SK-N-SH treated with all-trans-retinoic acid at 6 μM for 48 hours (cell line): ENCODE measurements at regions not wholly inside any gene's neighbourhood (a gene's known extent, or its start where the extent isn't known, plus 50 kb on each side); places are given as distances from the start of the nearest gene placed in this dataset.

Source experiments
- ATAC-seq: fragments of 200-7000 bp; cut with Tn5 transposase; 3 replicates; pipeline ENCODE4 v1.9.1; 2020; ENCODE audit warnings: mild to moderate bottlenecking, moderate library complexity
- ARNTL ChIP-seq: fragments of 450-650 bp; formaldehyde crosslinking; IDR thresholded peaks from 2 replicates; pipeline ENCODE4 v1.5.0; 2020; ENCODE audit warnings: low read depth, mild to moderate bottlenecking, moderate library complexity, borderline replicate concordance
- BACH2 ChIP-seq: fragments of 250-450 bp; sonication (Bioruptor Pico); IDR thresholded peaks from 2 replicates; pipeline ENCODE4 v1.9.0; 2021; ENCODE audit warnings: mild to moderate bottlenecking, borderline replicate concordance
- ESRRG ChIP-seq: fragments of 250-450 bp; sonication (Bioruptor Pico); IDR thresholded peaks from 2 replicates; pipeline ENCODE4 v1.6.1; 2021; ENCODE audit warnings: mild to moderate bottlenecking
- GLIS3 ChIP-seq: fragments of 250-450 bp; sonication (Bioruptor Pico); IDR thresholded peaks from 2 replicates; pipeline ENCODE4 v1.5.0; 2020; ENCODE audit warnings: mild to moderate bottlenecking, moderate library complexity
- OSR1 ChIP-seq: fragments of 250-450 bp; sonication (Bioruptor Pico); IDR thresholded peaks from 2 replicates; pipeline ENCODE4 v1.8.0; 2022; ENCODE audit warnings: moderate library complexity, mild to moderate bottlenecking, inconsistent platforms
- POU6F1 ChIP-seq: fragments of 250-450 bp; sonication (Bioruptor Pico); IDR thresholded peaks from 2 replicates; pipeline ENCODE4 v1.8.0; 2021; ENCODE audit warnings: low read depth, mild to moderate bottlenecking, moderate library complexity, borderline replicate concordance
- PPARA ChIP-seq: fragments of 250-450 bp; sonication (Bioruptor Pico); IDR thresholded peaks from 2 replicates; pipeline ENCODE4 v1.5.0; 2020; ENCODE audit warnings: mild to moderate bottlenecking, borderline replicate concordance
- RARB ChIP-seq: fragments of 250-450 bp; sonication (Bioruptor Pico); IDR thresholded peaks from 2 replicates; pipeline ENCODE4 v1.8.0; 2021; ENCODE audit warnings: mild to moderate bottlenecking, moderate library complexity
- SNAI2 ChIP-seq: fragments of 250-450 bp; sonication (Bioruptor Pico); IDR thresholded peaks from 2 replicates; pipeline ENCODE4 v1.5.0; 2020; ENCODE audit warnings: mild to moderate bottlenecking, moderate library complexity
- TOX ChIP-seq: fragments of 250-450 bp; sonication (Bioruptor Pico); IDR thresholded peaks from 2 replicates; pipeline ENCODE4 v1.8.0; 2021; ENCODE audit warnings: mild to moderate bottlenecking, moderate library complexity, borderline replicate concordance
- ZC3H10 ChIP-seq: fragments of 250-450 bp; sonication (Bioruptor Pico); IDR thresholded peaks from 2 replicates; pipeline ENCODE4 v1.5.1; 2021; ENCODE audit warnings: mild to moderate bottlenecking, moderate library complexity
- ZFP30 ChIP-seq: fragments of 450-650 bp; formaldehyde crosslinking; IDR thresholded peaks from 2 replicates; pipeline ENCODE4 v1.5.0; 2022; ENCODE audit warnings: mild to moderate bottlenecking, moderate library complexity
- ZNF565 ChIP-seq: fragments of 450-650 bp; formaldehyde crosslinking; conservative IDR thresholded peaks from 2 replicates; pipeline ENCODE4 v1.5.0; 2020; ENCODE audit warnings: low read depth, mild to moderate bottlenecking, moderate library complexity
- ZNF70 ChIP-seq: fragments of 450-650 bp; formaldehyde crosslinking; IDR thresholded peaks from 2 replicates; pipeline ENCODE4 v1.5.0; 2020; ENCODE audit warnings: mild to moderate bottlenecking, moderate library complexity
- ZNF8 ChIP-seq: fragments of 450-650 bp; formaldehyde crosslinking; IDR thresholded peaks from 2 replicates; pipeline ENCODE4 v1.5.0; 2020; ENCODE audit warnings: mild to moderate bottlenecking, moderate library complexity
- TF ChIP-seq, protein P1 (sequence below): fragments of 250-450 bp; sonication (Bioruptor Pico); IDR thresholded peaks from 2 replicates; pipeline ENCODE4 v1.5.0; 2020; ENCODE audit warnings: mild to moderate bottlenecking, moderate library complexity
- TF ChIP-seq, protein P2 (sequence below): fragments of 250-450 bp; sonication (Bioruptor Pico); IDR thresholded peaks from 2 replicates; pipeline ENCODE4 v1.8.0; 2020; ENCODE audit warnings: mild to moderate bottlenecking, moderate library complexity, borderline replicate concordance

DNA sequence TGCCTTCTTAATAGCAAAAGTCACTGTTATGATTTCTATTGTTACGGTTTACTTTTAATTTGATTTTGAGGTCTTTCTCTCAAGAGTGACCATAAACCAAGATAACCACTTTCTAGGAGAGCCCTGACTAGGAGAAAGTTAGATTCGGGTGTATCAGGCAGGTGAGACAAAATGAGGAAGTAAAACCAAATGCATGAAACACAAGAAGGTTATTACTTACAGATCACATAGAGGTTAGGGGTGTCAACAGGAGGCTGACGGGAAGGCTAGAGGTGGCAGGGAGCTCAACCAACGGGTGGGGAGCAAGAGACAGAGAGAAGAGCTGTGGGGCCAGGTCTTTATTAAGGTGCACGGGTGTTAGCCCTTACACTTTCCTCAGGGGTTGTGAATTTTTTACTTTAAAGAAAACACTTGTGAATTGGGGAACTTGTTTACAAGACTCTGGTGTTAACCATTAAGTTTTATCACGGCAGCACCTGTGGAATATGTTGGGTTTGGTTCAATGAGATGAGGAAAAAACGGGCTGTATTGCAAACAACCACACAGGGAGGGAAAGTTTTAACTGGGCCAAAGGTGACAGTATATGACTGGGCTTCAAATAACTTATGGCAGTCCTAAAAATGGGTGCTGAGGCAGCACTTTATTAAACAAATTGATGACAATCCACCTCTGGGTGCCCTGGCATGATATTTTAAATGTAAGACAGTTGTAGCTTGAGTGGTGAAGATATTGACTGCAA lies 154.9 kb downstream of the SDHAF3 start (continued):
- TF ChIP-seq POU6F1 (CRISPR knock-in tag), result no peak

- TF ChIP-seq ARNTL (CRISPR knock-in tag), result no peak
- no peak for TF ChIP-seq ZNF8 (CRISPR knock-in tag)
- TF ChIP-seq ESRRG (CRISPR knock-in tag), result no peak
- TF ChIP-seq ZC3H10 (CRISPR knock-in tag), result no peak
- TF ChIP-seq GLIS3, result no peak
- TF ChIP-seq OSR1 (CRISPR knock-in tag), result no peak
- no peak for TF ChIP-seq ZNF70 (CRISPR knock-in tag)
- no peak for TF ChIP-seq POU6F1 (CRISPR knock-in tag)
- TF ChIP-seq BACH2 (CRISPR knock-in tag), result no peak
- no peak for TF ChIP-seq RARB (CRISPR knock-in tag)
- TF ChIP-seq, protein P1, sequence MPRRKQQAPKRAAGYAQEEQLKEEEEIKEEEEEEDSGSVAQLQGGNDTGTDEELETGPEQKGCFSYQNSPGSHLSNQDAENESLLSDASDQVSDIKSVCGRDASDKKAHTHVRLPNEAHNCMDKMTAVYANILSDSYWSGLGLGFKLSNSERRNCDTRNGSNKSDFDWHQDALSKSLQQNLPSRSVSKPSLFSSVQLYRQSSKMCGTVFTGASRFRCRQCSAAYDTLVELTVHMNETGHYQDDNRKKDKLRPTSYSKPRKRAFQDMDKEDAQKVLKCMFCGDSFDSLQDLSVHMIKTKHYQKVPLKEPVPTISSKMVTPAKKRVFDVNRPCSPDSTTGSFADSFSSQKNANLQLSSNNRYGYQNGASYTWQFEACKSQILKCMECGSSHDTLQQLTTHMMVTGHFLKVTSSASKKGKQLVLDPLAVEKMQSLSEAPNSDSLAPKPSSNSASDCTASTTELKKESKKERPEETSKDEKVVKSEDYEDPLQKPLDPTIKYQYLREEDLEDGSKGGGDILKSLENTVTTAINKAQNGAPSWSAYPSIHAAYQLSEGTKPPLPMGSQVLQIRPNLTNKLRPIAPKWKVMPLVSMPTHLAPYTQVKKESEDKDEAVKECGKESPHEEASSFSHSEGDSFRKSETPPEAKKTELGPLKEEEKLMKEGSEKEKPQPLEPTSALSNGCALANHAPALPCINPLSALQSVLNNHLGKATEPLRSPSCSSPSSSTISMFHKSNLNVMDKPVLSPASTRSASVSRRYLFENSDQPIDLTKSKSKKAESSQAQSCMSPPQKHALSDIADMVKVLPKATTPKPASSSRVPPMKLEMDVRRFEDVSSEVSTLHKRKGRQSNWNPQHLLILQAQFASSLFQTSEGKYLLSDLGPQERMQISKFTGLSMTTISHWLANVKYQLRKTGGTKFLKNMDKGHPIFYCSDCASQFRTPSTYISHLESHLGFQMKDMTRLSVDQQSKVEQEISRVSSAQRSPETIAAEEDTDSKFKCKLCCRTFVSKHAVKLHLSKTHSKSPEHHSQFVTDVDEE, result no peak
- TF ChIP-seq ZNF565 (CRISPR knock-in tag), result no peak
- no peak for TF ChIP-seq SNAI2 (CRISPR knock-in tag)
- TF ChIP-seq PPARA (CRISPR knock-in tag), result no peak
- TF ChIP-seq ZFP30, result no peak
- TF ChIP-seq, protein P2, sequence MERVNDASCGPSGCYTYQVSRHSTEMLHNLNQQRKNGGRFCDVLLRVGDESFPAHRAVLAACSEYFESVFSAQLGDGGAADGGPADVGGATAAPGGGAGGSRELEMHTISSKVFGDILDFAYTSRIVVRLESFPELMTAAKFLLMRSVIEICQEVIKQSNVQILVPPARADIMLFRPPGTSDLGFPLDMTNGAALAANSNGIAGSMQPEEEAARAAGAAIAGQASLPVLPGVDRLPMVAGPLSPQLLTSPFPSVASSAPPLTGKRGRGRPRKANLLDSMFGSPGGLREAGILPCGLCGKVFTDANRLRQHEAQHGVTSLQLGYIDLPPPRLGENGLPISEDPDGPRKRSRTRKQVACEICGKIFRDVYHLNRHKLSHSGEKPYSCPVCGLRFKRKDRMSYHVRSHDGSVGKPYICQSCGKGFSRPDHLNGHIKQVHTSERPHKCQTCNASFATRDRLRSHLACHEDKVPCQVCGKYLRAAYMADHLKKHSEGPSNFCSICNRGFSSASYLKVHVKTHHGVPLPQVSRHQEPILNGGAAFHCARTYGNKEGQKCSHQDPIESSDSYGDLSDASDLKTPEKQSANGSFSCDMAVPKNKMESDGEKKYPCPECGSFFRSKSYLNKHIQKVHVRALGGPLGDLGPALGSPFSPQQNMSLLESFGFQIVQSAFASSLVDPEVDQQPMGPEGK (CRISPR knock-in tag), result no peak
- no peak for TF ChIP-seq TOX (CRISPR knock-in tag)
- TF ChIP-seq, all 23 proteins: peak for 0
- no peak for ATAC-seq
Measured at GRCh38 chr7:97275475-97275874, 158.0 kb downstream of the SDHAF3 start.

GRCh38 chr7:97280950-97281349 lies 163.5 kb downstream of the SDHAF3 start:
- ATAC-seq, result no peak; the same call in 2 of the 3 replicates
- TF ChIP-seq, protein P1, result no peak
- no peak for TF ChIP-seq ESRRG (CRISPR knock-in tag)
